GM19240 (cell line): ENCODE measurements at regions not wholly inside any gene's neighbourhood (a gene's known extent, or its start where the extent isn't known, plus 50 kb on each side); places are given as distances from the start of the nearest gene placed in this dataset.
"Not testable (repeated sequence)": the region's sequence is repeated elsewhere in the genome, so short reads cannot be mapped to it uniquely, and the experiment has no call there.

Source experiments
- DNase-seq: peaks from one replicate; pipeline ENCODE4 v3.0.0; 2011; ENCODE audit warnings: low spot score; ENCODE audit not compliant: insufficient read length

GRCh38 chr6:6863970-6864639 is 243.7 kb upstream of the RREB1 start:
- DNase-seq: no peak

- no peak for DNase-seq
These were observed 242.2 kb upstream of the RREB1 start for GRCh38 chr6:6865611-6866010.

DNA sequence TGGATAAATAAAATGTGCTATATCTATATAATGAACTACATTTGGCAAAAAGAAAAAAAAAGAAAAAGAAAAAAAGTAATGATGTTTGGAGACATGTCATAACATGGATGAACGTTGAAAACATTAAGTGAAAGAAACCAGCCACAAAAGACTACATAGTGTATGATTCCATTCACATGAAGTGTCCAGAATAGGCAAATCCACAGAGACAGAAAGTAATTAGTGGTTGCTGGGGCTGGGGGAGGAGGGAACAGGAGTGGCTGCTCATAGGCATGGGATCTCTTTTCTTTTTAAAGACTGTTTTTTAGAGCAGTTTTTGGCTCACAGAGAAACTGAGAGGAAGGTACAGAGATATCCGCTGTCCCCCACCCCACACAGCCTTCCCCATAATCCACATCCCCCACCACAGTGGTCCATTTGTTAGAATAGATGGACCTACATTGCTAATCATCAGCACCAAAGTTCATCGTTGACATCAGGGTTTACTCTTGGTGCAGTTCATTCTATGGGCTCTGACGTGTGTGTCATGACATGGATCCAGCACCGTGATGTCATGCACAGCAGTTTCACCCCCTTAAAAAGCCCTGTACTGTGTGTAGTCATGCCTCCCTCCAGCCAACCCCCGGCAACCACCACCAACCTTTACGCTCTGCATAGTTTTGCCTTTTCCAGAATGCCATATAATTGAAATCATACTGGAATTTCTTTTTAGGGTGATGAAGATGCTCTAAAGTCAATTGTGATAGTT is 240.9 kb upstream of the RREB1 start:
- no peak for DNase-seq

GRCh38 chr6:6867404-6867799 is 240.4 kb upstream of the RREB1 start:
- no peak for DNase-seq

DNA sequence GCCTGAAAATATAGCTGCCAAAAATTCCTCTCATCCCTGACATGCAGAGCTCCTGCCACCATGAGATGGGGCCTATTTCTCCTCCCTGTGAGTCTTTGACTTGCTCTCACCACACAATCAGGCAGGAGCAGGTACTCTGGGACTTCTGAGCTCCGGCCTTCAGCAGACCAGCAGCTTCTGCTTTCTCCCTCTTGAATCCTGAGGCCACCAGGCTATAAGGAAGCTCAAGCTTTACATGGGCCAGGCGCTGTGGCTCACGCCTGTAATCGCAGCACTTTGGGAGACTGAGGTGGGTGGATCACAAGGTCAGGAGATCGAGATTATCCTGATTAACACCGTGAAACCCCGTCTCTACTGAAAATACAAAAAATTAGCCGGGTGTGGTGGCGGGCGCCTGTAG is 238.7 kb upstream of the RREB1 start:
- no peak for DNase-seq

GRCh38 chr6:6870921-6871320 is 236.8 kb upstream of the RREB1 start:
- no peak for DNase-seq

DNA sequence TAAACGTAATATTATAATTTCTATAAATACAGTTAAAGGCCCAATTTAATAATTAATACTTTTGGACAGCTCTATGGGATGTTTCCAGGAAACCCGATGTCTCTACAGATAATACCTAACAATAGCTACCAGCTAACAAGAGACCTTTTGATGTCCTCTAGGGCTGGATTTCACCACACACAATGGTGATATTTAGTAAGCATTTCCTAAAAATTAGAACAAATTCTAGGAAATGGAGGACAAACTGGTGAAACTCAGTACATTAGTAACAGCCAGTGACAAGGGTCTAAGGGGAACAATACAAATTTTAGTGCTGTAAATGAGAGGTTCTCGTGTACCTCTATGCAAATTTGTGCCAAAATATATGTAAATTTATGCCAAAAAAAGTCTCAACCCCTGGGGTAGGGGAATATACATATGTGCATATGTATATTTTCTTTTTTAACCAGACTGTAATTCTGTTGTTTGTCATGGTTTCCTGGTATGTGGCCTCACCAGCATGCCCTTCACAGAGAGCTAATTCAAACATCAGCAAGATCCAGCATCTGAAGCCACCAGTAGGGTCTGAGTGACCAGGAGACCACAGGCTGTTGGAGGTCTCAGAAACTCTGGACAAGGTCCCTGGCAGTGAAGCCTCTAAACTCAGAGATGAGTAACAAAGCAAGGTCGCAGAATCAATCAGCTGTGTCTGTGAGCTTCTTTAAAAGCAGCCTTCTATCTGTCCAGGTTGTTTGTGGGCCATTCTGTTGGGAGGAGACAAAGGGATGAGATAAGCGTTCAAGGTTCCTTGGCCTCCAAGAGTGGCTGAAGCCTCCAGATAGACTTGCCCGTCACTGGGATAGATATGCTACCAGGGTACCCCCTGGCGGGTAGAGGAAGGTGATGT is 235.1 kb upstream of the RREB1 start:
- DNase-seq: no peak

DNA sequence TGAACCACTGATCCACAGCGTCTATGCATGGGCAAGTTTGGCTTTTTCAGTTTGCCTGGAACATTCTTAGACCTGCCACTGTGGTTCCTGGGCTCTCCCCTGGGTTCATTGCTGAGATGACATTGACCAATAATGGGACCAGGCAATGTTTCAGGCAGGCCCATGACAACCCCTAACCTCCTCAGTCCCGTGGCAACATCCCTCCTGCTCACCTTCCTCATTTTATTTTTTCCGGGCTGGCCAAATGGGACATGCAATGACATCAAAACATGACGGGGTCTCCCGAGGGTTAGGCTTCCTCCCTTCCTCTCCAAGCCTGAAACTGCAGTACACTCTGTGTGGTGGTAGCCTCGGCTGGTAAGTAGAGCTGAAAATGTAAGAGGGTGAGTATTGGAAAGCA is 234.0 kb upstream of the RREB1 start:
- no peak for DNase-seq

- DNase-seq: no peak
These were observed 231.8 kb upstream of the RREB1 start for GRCh38 chr6:6875818-6876470.

GRCh38 chr6:6877792-6878191 is 230.0 kb upstream of the RREB1 start:
- not testable (repeated sequence) for DNase-seq

- no peak for DNase-seq
These were observed 228.7 kb upstream of the RREB1 start for GRCh38 chr6:6878887-6879585.

- DNase-seq: not testable (repeated sequence)
These were observed 228.2 kb upstream of the RREB1 start for GRCh38 chr6:6879586-6879974.

- DNase-seq: no peak
These were observed 226.9 kb upstream of the RREB1 start for GRCh38 chr6:6880745-6881437.

GRCh38 chr6:6881438-6882225 is 226.1 kb upstream of the RREB1 start:
- no peak for DNase-seq

DNA sequence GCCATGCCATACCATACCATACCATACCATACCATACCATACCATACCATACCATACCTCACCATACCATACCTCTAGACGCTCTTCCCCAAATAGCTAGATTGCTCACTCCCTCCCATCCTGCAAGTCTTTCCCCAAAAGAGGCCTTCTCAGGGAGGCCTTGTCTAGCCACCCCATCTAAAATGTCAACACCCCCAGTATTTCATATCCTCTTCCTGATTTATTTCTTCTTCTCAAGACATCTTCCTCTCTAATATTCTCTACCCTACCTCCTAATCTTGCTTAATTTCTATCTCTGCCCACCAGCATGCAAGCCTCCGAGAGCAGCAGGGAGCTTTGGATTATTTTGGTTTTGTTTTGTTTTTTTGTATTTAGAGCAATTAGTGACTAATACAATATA is 225.2 kb upstream of the RREB1 start:
- no peak for DNase-seq

DNA sequence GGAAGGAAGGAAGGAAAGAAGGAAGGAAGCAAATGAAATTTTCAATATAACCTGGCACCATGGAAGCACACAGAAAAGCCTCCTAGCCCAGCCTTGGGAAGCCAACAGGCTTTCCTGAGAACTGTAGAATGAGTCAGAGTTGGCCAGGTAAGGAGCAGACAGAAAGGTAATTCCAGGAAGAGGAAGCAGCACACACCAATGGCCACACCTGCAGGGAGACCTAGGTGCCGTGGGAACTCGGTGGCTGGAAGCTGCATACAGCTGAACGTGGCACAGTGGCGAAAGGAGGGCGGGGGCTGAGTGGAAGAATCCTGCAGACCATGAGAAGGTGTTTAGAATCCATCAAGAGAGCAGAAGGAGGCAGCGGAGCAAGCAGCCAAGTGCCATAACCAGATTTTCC is 224.8 kb upstream of the RREB1 start:
- no peak for DNase-seq

- DNase-seq: no peak
These were observed 223.6 kb upstream of the RREB1 start for GRCh38 chr6:6884193-6884627.

GRCh38 chr6:6884916-6885315 is 222.8 kb upstream of the RREB1 start:
- DNase-seq: no peak

GRCh38 chr6:6885521-6886170 is 222.1 kb upstream of the RREB1 start:
- DNase-seq: no peak
